H9 (cell line): ENCODE measurements at regions not wholly inside any gene's neighbourhood (a gene's known extent, or its start where the extent isn't known, plus 50 kb on each side); places are given as distances from the start of the nearest gene placed in this dataset.

Source experiments
- DNase-seq: peaks from one replicate; pipeline ENCODE4 v3.0.0-alpha.2; 2017
- H2AFZ ChIP-seq: one replicate; pipeline ENCODE4 v1.6.1; 2013; ENCODE audit warnings: mild to moderate bottlenecking, low read length, control low read depth, moderate library complexity
- H2AK5ac ChIP-seq: 2 replicates; pipeline ENCODE4 v1.6.1; 2013; ENCODE audit warnings: low read length, control low read depth, mixed read lengths; ENCODE audit not compliant: insufficient read length
- H2BK120ac ChIP-seq: one replicate; pipeline ENCODE4 v1.6.1; 2013; ENCODE audit warnings: low read depth, mild to moderate bottlenecking, low read length, control low read depth, inconsistent platforms; ENCODE audit not compliant: poor library complexity, severe bottlenecking
- H2BK12ac ChIP-seq: 2 replicates; pipeline ENCODE4 v1.6.1; 2013; ENCODE audit warnings: low read length, control low read depth, mixed read lengths, low read depth; ENCODE audit not compliant: insufficient read length
- H2BK15ac ChIP-seq: 2 replicates; pipeline ENCODE4 v1.6.1; 2013; ENCODE audit warnings: low read depth, low read length, control low read depth
- H2BK20ac ChIP-seq: one replicate; pipeline ENCODE4 v1.6.1; 2013; ENCODE audit warnings: low read depth, mild to moderate bottlenecking, low read length, control low read depth, inconsistent platforms; ENCODE audit not compliant: poor library complexity, severe bottlenecking
- H2BK5ac ChIP-seq: 2 replicates; pipeline ENCODE4 v1.6.1; 2013; ENCODE audit warnings: low read length, control low read depth, mixed read lengths; ENCODE audit not compliant: insufficient read length
- H3K14ac ChIP-seq: 2 replicates; pipeline ENCODE4 v1.6.1; 2013; ENCODE audit warnings: low read length, control low read depth; ENCODE audit not compliant: insufficient read depth
- H3K18ac ChIP-seq: 2 replicates; pipeline ENCODE4 v1.6.1; 2013; ENCODE audit warnings: low read depth, mild to moderate bottlenecking, mixed read lengths, low read length, control low read depth; ENCODE audit not compliant: insufficient read length
- H3K23ac ChIP-seq: 2 replicates; pipeline ENCODE4 v1.6.1; 2013; ENCODE audit warnings: low read length, control low read depth, mixed read lengths, low read depth; ENCODE audit not compliant: insufficient read length
- H3K23me2 ChIP-seq: 2 replicates; pipeline ENCODE4 v1.6.1; 2013; ENCODE audit warnings: low read depth, mild to moderate bottlenecking, mixed read lengths, low read length, control low read depth; ENCODE audit not compliant: insufficient read length, poor library complexity, severe bottlenecking
- H3K27ac ChIP-seq: 2 replicates; pipeline ENCODE4 v1.5.1; 2013; ENCODE audit warnings: low read length, control low read depth, mixed read lengths, low read depth; ENCODE audit not compliant: insufficient read length
- H3K27me3 ChIP-seq: 2 replicates; pipeline ENCODE4 v1.6.1; 2013; ENCODE audit warnings: low read length, control low read depth, inconsistent platforms; ENCODE audit not compliant: insufficient read depth
- H3K4ac ChIP-seq: 2 replicates; pipeline ENCODE4 v1.6.1; 2013; ENCODE audit warnings: low read depth, mild to moderate bottlenecking, control low read depth, inconsistent platforms, low read length, moderate library complexity
- H3K4me1 ChIP-seq: 2 replicates; pipeline ENCODE4 v1.6.1; 2013; ENCODE audit warnings: low read length, control low read depth, inconsistent platforms; ENCODE audit not compliant: insufficient read depth
- H3K4me2 ChIP-seq: 2 replicates; pipeline ENCODE4 v1.6.1; 2013; ENCODE audit warnings: low read length, control low read depth, mixed read lengths; ENCODE audit not compliant: insufficient read length, insufficient read depth
- H3K56ac ChIP-seq: 2 replicates; pipeline ENCODE4 v1.6.1; 2013; ENCODE audit warnings: low read depth, mild to moderate bottlenecking, mixed read lengths, low read length, control low read depth; ENCODE audit not compliant: insufficient read length
- H3K79me1 ChIP-seq: 2 replicates; pipeline ENCODE4 v1.6.1; 2013; ENCODE audit warnings: low read depth, mild to moderate bottlenecking, moderate library complexity, low read length, control low read depth, inconsistent platforms; ENCODE audit not compliant: insufficient read depth, poor library complexity, severe bottlenecking
- H3K79me2 ChIP-seq: 2 replicates; pipeline ENCODE4 v1.6.1; 2013; ENCODE audit warnings: low read length, control low read depth, inconsistent platforms; ENCODE audit not compliant: insufficient read depth
- H3K9ac ChIP-seq: 2 replicates; pipeline ENCODE4 v1.6.1; 2013; ENCODE audit warnings: low read length, control low read depth, mixed read lengths; ENCODE audit not compliant: insufficient read length; ENCODE audit errors: extremely low read depth
- H3K9me3 ChIP-seq: one replicate; pipeline ENCODE4 v1.6.1; 2013; ENCODE audit warnings: low read depth, low read length, inconsistent platforms; ENCODE audit not compliant: control insufficient read depth
- H3T11ph ChIP-seq: one replicate; pipeline ENCODE4 v1.6.1; 2013; ENCODE audit warnings: mild to moderate bottlenecking, low read length, control low read depth, inconsistent platforms
- H4K20me1 ChIP-seq: one replicate; pipeline ENCODE4 v1.6.1; 2013; ENCODE audit not compliant: control insufficient read depth, insufficient read length, insufficient read depth
- H4K5ac ChIP-seq: 2 replicates; pipeline ENCODE4 v1.6.1; 2013; ENCODE audit warnings: low read depth, mild to moderate bottlenecking, mixed read lengths, low read length, control low read depth; ENCODE audit not compliant: insufficient read length
- H4K8ac ChIP-seq: replicated peaks from 2 replicates; pipeline ENCODE4 v1.6.1; 2013; ENCODE audit warnings: low read length, control low read depth, mixed read lengths, low read depth; ENCODE audit not compliant: insufficient read length
- H4K91ac ChIP-seq: 2 replicates; pipeline ENCODE4 v1.6.1; 2013; ENCODE audit warnings: low read depth, mild to moderate bottlenecking, moderate library complexity, mixed read lengths, low read length, control low read depth; ENCODE audit not compliant: insufficient read length
- H3K27ac Mint-ChIP-seq, 3 experiments: 2 replicates in 2 of 3; 3 replicates in 1 of 3; pipeline ENCODE4 v1.8.0; 2020 to 2021; ENCODE audit warnings: mixed read lengths in 3 of 3, mild to moderate bottlenecking in 1 of 3, moderate library complexity in 1 of 3
- H3K27me3 Mint-ChIP-seq: 2 replicates; pipeline ENCODE4 v1.8.0; 2021; ENCODE audit warnings: low read depth, mild to moderate bottlenecking, moderate library complexity, mixed read lengths
- H3K36me3 Mint-ChIP-seq, 3 experiments: 2 replicates in 2 of 3; 3 replicates in 1 of 3; pipeline ENCODE4 v1.8.0; 2020 to 2021; ENCODE audit warnings: low read depth in 3 of 3, mixed read lengths in 3 of 3; ENCODE audit not compliant: insufficient read depth in 1 of 3
- H3K4me1 Mint-ChIP-seq, 2 experiments: 2 replicates each; pipeline ENCODE4 v1.8.0; 2020; ENCODE audit warnings: mixed read lengths in 2 of 2
- H3K4me3 Mint-ChIP-seq, 2 experiments: 2 replicates in 1 of 2; 3 replicates in 1 of 2; pipeline ENCODE4 v1.8.0; 2020 to 2021; ENCODE audit warnings: mild to moderate bottlenecking in 2 of 2, mixed read lengths in 2 of 2, moderate library complexity in 1 of 2
- H3K9me3 Mint-ChIP-seq, 2 experiments: 2 replicates in 1 of 2; 3 replicates in 1 of 2; pipeline ENCODE4 v1.8.0; 2020; ENCODE audit warnings: mild to moderate bottlenecking in 2 of 2, mixed read lengths in 2 of 2, moderate library complexity in 1 of 2
- CTCF ChIP-seq: fragments of 200-600 bp; sonication (generic); conservative IDR thresholded peaks from 3 replicates; pipeline ENCODE4 v1.8.0; 2021; ENCODE audit warnings: antibody characterized with exemption, mild to moderate bottlenecking
- WGBS: extraction: QIAGEN DNeasy Blood & Tissue Kit; methylation state at CpG from one replicate; pipeline ENCODE4 v1.1.7; 2013; ENCODE audit warnings: missing lambda C conversion rate, low lambda C conversion rate, mixed read lengths; ENCODE audit not compliant: insufficient read length; ENCODE audit errors: extremely low coverage; 5-methylcytosine and 5-hydroxymethylcytosine counted together

DNA sequence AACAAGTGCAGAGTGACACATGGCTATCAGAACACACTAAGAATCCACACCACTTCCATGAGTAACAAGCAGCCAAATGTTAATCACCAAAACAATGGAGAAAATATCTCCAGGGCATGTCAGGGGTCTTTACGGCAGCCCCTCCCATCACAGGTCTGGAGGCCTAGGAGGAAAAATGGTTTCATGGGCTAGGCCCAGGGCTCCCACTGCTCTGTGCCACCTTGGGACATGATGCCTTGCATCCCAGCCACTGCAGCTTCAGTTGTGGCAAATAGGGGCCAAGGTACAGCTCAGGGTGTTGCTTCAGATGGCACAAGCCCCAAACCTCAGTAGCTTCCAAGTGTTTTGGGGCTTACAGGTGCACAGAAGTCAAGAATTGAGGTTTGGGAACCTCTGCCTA, 66.6 kb downstream of the NEURL3 start:
- H3K9me3 ChIP-seq, result peaks cover 15% of the 10 kb centered on the region
- no CpG with 5 or more reads among the region's 1 CpG for WGBS
- H3K9ac ChIP-seq, result no peak overlapping the region
- no peak overlapping the region for H2BK120ac ChIP-seq
- no peak overlapping the region for H3K56ac ChIP-seq
- no peak overlapping the region for H3K4me2 ChIP-seq
- Mint-ChIP-seq H3K36me3 (peaks cover 22 to 40% (median 35%) of the 10 kb centered on the region in 3 experiments), H3K4me3 (no peak overlapping the region), H3K9me3 (peaks cover 41 to 42% of the 10 kb centered on the region in 2 experiments), H3K4me1 (peaks cover 32 to 35% of the 10 kb centered on the region in 2 experiments), H3K27ac (no peak overlapping the region), H3K27me3 (peaks cover 3% of the 10 kb centered on the region; the same call in 1 of the 2 replicates)
- TF ChIP-seq CTCF, result no peak
- no peak overlapping the region for H4K5ac ChIP-seq
- H3K14ac ChIP-seq, result no peak overlapping the region
- no peak overlapping the region for H2BK12ac ChIP-seq
- no peak overlapping the region for H2AK5ac ChIP-seq
- H4K8ac ChIP-seq, result no peak overlapping the region
- no peaks in the 10 kb centered on the region for H3K79me1 ChIP-seq
- H3K23me2 ChIP-seq, result no peaks in the 10 kb centered on the region
- no peak overlapping the region for H2BK15ac ChIP-seq
- no peak overlapping the region for H3K27ac ChIP-seq
- DNase-seq, result no peak
- H3K27me3 ChIP-seq, result no peaks in the 10 kb centered on the region
- H2AFZ ChIP-seq, result no peak overlapping the region
- H3K18ac ChIP-seq, result no peak overlapping the region
- H3K4ac ChIP-seq, result no peak overlapping the region
- no peaks in the 10 kb centered on the region for H3K79me2 ChIP-seq
- no peaks in the 10 kb centered on the region for H4K20me1 ChIP-seq
- no peak overlapping the region for H3T11ph ChIP-seq
- H2BK20ac ChIP-seq, result no peak overlapping the region
- no peak overlapping the region for H4K91ac ChIP-seq
- H3K4me1 ChIP-seq, result no peaks in the 10 kb centered on the region
- no peak overlapping the region for H2BK5ac ChIP-seq
- no peak overlapping the region for H3K23ac ChIP-seq
